ENCODE measurements at regions not wholly inside any gene's neighbourhood (a gene's known extent, or its start where the extent isn't known, plus 50 kb on each side); places are given as distances from the start of the nearest gene placed in this dataset.

GRCh38 chr7:26534649-26535482, 243.2 kb downstream of the SNX10 start:
- peaks cover 20% of the 10 kb centered on the region for H3K4me1 ChIP-seq
- no peaks in the 10 kb centered on the region for H3K9me3 ChIP-seq (ENCODE audit: low read depth)
- H3K27ac ChIP-seq, result no peak overlapping the region
- DNase-seq (ENCODE audit: low spot score), result no peak
- H3K9ac ChIP-seq, result no peak overlapping the region
- no peaks in the 10 kb centered on the region for H4K20me1 ChIP-seq (ENCODE audit: low read depth)
- Mint-ChIP-seq H3K27me3 (ENCODE audit: insufficient read depth, low read depth) (no peaks in the 10 kb centered on the region), H3K4me1 (peaks cover 14% of the 10 kb centered on the region), H3K36me3 (no peaks in the 10 kb centered on the region), H3K4me3 (no peak overlapping the region), H3K27ac (peak overlapping the region; percentile 57), H3K9me3 (no peaks in the 10 kb centered on the region)
- no peaks in the 10 kb centered on the region for H3K79me2 ChIP-seq (ENCODE audit: low read depth)
- no peaks in the 10 kb centered on the region for H3K27me3 ChIP-seq
- H2AFZ ChIP-seq (replicated peaks), result peak overlapping the region; percentile 21
- H3K4me2 ChIP-seq, result peak overlapping the region; percentile 23
- TF ChIP-seq CTCF (IDR thresholded peaks at IDR 0.05) (no peak), EZH2 (IDR thresholded peaks at IDR 0.05) (no peak), EZH2phosphoT487 (IDR thresholded peaks at IDR 0.05) (no peak)
- H3K36me3 ChIP-seq, result no peaks in the 10 kb centered on the region
- H3K4me3 ChIP-seq, result no peak overlapping the region
- H3F3A ChIP-seq (ENCODE audit: low read depth), result no peaks in the 10 kb centered on the region

- H3K36me3 ChIP-seq, result no peaks in the 10 kb centered on the region
- DNase-seq (ENCODE audit: low spot score), result no peak
- H3K27ac ChIP-seq, result no peak overlapping the region
- no peaks in the 10 kb centered on the region for H3K79me2 ChIP-seq (ENCODE audit: low read depth)
- no peak overlapping the region for H3K4me3 ChIP-seq
- H3K9ac ChIP-seq, result no peak overlapping the region
- no peaks in the 10 kb centered on the region for H3F3A ChIP-seq (ENCODE audit: low read depth)
- H2AFZ ChIP-seq (replicated peaks), result peak overlapping the region; percentile 21
- Mint-ChIP-seq H3K4me3 (no peak overlapping the region), H3K9me3 (no peaks in the 10 kb centered on the region), H3K4me1 (peaks cover 14% of the 10 kb centered on the region), H3K27me3 (ENCODE audit: insufficient read depth, low read depth) (no peaks in the 10 kb centered on the region), H3K36me3 (no peaks in the 10 kb centered on the region), H3K27ac (no peak overlapping the region)
- no peaks in the 10 kb centered on the region for H4K20me1 ChIP-seq (ENCODE audit: low read depth)
- peak overlapping the region; percentile 23 for H3K4me2 ChIP-seq
- H3K9me3 ChIP-seq (ENCODE audit: low read depth), result no peaks in the 10 kb centered on the region
- TF ChIP-seq EZH2 (IDR thresholded peaks at IDR 0.05) (no peak), CTCF (IDR thresholded peaks at IDR 0.05) (no peak), EZH2phosphoT487 (IDR thresholded peaks at IDR 0.05) (no peak)
- H3K4me1 ChIP-seq, result peaks cover 20% of the 10 kb centered on the region
- H3K27me3 ChIP-seq, result no peaks in the 10 kb centered on the region
Observed at GRCh38 chr7:26535483-26536007, 243.9 kb downstream of the SNX10 start.

- H3K27me3 ChIP-seq, result no peaks in the 10 kb centered on the region
Observed at GRCh38 chr7:26538216-26538615, 246.6 kb downstream of the SNX10 start.

More at GRCh38 chr7:26538216-26538615, 246.6 kb downstream of the SNX10 start:
- no peak overlapping the region for H3K4me3 Mint-ChIP-seq
- H2AFZ ChIP-seq (replicated peaks), result no peak overlapping the region
- H3K27ac Mint-ChIP-seq, result no peak overlapping the region
- no peak overlapping the region for H3K27ac ChIP-seq
- H3K79me2 ChIP-seq (ENCODE audit: low read depth), result no peaks in the 10 kb centered on the region
- no peak overlapping the region for H3K9ac ChIP-seq
- no peaks in the 10 kb centered on the region for H3K36me3 ChIP-seq
- TF ChIP-seq EZH2phosphoT487 (IDR thresholded peaks at IDR 0.05) (no peak), CTCF (IDR thresholded peaks at IDR 0.05) (no peak), EZH2 (IDR thresholded peaks at IDR 0.05) (no peak)
- H3K4me3 ChIP-seq, result no peak overlapping the region
- no peaks in the 10 kb centered on the region for H3K9me3 Mint-ChIP-seq
- H4K20me1 ChIP-seq (ENCODE audit: low read depth), result no peaks in the 10 kb centered on the region
- peaks cover 14% of the 10 kb centered on the region for H3K4me1 Mint-ChIP-seq
- H3K36me3 Mint-ChIP-seq, result no peaks in the 10 kb centered on the region
- peaks cover 3% of the 10 kb centered on the region for H3K27me3 Mint-ChIP-seq (ENCODE audit: insufficient read depth, low read depth)
- H3F3A ChIP-seq (ENCODE audit: low read depth), result no peaks in the 10 kb centered on the region
- DNase-seq (ENCODE audit: low spot score), result no peak
- H3K9me3 ChIP-seq (ENCODE audit: low read depth), result no peaks in the 10 kb centered on the region
- H3K4me1 ChIP-seq, result peaks cover 15% of the 10 kb centered on the region
- no peak overlapping the region for H3K4me2 ChIP-seq

All from neural progenitor cell (in vitro differentiated cells).